Left lung (tissue), 4 donors: ENCODE measurements at regions not wholly inside any gene's neighbourhood (a gene's known extent, or its start where the extent isn't known, plus 50 kb on each side); places are given as distances from the start of the nearest gene placed in this dataset.
"Not testable (repeated sequence)": the region's sequence is repeated elsewhere in the genome, so short reads cannot be mapped to it uniquely, and the experiment has no call there.

Source experiments
- ATAC-seq: fragments of 200-7000 bp; cut with Tn5 transposase; one replicate; pipeline ENCODE4 v1.9.1; 2020; ENCODE audit warnings: moderate library complexity
- DNase-seq, 4 donors: peaks; one replicate each; pipeline ENCODE4 v3.0.0-alpha.2; 2013 to 2020
- H3K27ac ChIP-seq, 2 donors: fragments of 200-600 bp; sonication (generic) in 1 of 2; one replicate each; pipeline versions ENCODE4 v1.5.0 to v1.8.0; 2020 to 2021
- H3K27me3 ChIP-seq, 2 donors: fragments of 200-600 bp; sonication (generic) in 1 of 2; one replicate each; pipeline versions ENCODE4 v1.5.0 to v1.8.0; 2020 to 2021
- H3K36me3 ChIP-seq, 2 donors: fragments of 200-600 bp; sonication (generic) in 1 of 2; one replicate each; pipeline versions ENCODE4 v1.5.0 to v1.8.0; 2020 to 2021
- H3K4me1 ChIP-seq, 2 donors: fragments of 200-600 bp; one replicate each; pipeline ENCODE4 v1.8.0; 2021
- H3K4me3 ChIP-seq, 2 donors: fragments of 200-600 bp; sonication (generic) in 1 of 2; one replicate each; pipeline versions ENCODE4 v1.5.0 to v1.8.0; 2020 to 2021; ENCODE audit warnings: mild to moderate bottlenecking in 1 of 2
- H3K9me3 ChIP-seq, 2 donors: fragments of 200-600 bp; sonication (generic) in 1 of 2; one replicate each; pipeline versions ENCODE4 v1.5.0 to v1.8.0; 2020 to 2021
- CTCF ChIP-seq, 2 donors: fragments of 200-600 bp; sonication (generic) in 1 of 2; IDR thresholded peaks; one replicate each; pipeline versions ENCODE4 v1.5.0 to v1.8.0; 2021; ENCODE audit warnings: antibody characterized with exemption in 2 of 2
- intact Hi-C, 2 donors: fragments of 100-400 bp; cut with DNase I; formaldehyde crosslinking; loops; one replicate each; pipeline versions ENCODE4 v1.11.2 to v1.14.2; 2022
- donor health status: DM: no; HTN: yes; CAD: no.
- donor health status: DM: no; HTN: no; CAD: no.

- ATAC-seq (no peak), DNase-seq (no peak)
- no peaks in the 10 kb centered on the region for H3K4me1 ChIP-seq
Measured at GRCh38 chr1:232421143-232421796, 208.7 kb downstream of the SIPA1L2 start.

GRCh38 chr1:232417636-232418248 is 212.2 kb downstream of the SIPA1L2 start:
- Histone ChIP-seq H3K27ac (no peak overlapping the region), H3K4me1 (no peaks in the 10 kb centered on the region), H3K9me3 (no peaks in the 10 kb centered on the region), H3K36me3 (peaks cover 0 to 73% of the 10 kb centered on the region in 2 donors), H3K27me3 (no peaks in the 10 kb centered on the region), H3K4me3 (no peak overlapping the region)
- intact Hi-C loops, result no loop called here
- no peak for TF ChIP-seq CTCF (IDR thresholded peaks at IDR 0.05)
- no peak for ATAC-seq
- DNase-seq, result no peak

More at GRCh38 chr1:232421143-232421796, 208.7 kb downstream of the SIPA1L2 start:
- Histone ChIP-seq H3K9me3 (no peaks in the 10 kb centered on the region), H3K27me3 (no peaks in the 10 kb centered on the region), H3K27ac (no peak overlapping the region), H3K36me3 (peaks cover 0 to 70% of the 10 kb centered on the region in 2 donors), H3K4me3 (no peak overlapping the region)
- intact Hi-C loops, result no loop called here
- TF ChIP-seq CTCF (IDR thresholded peaks at IDR 0.05), result no peak

GRCh38 chr1:232416026-232416568 is 213.8 kb downstream of the SIPA1L2 start:
- DNase-seq (no peak), ATAC-seq (no peak)
- Histone ChIP-seq H3K9me3 (peaks cover 0 to 3% of the 10 kb centered on the region in 2 donors), H3K36me3 (peaks cover 0 to 67% of the 10 kb centered on the region in 2 donors), H3K4me3 (no peak overlapping the region), H3K4me1 (no peaks in the 10 kb centered on the region), H3K27ac (no peak overlapping the region), H3K27me3 (no peaks in the 10 kb centered on the region)
- TF ChIP-seq CTCF (IDR thresholded peaks at IDR 0.05), result no peak
- intact Hi-C loops, result no loop called here

GRCh38 chr1:232415481-232415880 is 214.5 kb downstream of the SIPA1L2 start:
- H3K27me3 ChIP-seq, intact Hi-C loops, H3K27ac ChIP-seq, ATAC-seq, H3K9me3 ChIP-seq, DNase-seq, H3K4me1 ChIP-seq, H3K4me3 ChIP-seq: not testable (repeated sequence)
- peaks cover 0 to 67% of the 10 kb centered on the region in 2 donors for H3K36me3 ChIP-seq

- Histone ChIP-seq H3K27ac (no peak overlapping the region), H3K4me3 (no peak overlapping the region), H3K27me3 (no peaks in the 10 kb centered on the region), H3K9me3 (peaks cover 0 to 23% of the 10 kb centered on the region in 2 donors), H3K36me3 (peaks cover 0 to 67% of the 10 kb centered on the region in 2 donors), H3K4me1 (no peaks in the 10 kb centered on the region)
- no peak for DNase-seq
- intact Hi-C loops, result no loop called here
- no peak for ATAC-seq
- no peak for TF ChIP-seq CTCF (IDR thresholded peaks at IDR 0.05)
Measured at GRCh38 chr1:232414100-232414499, 215.8 kb downstream of the SIPA1L2 start.
